GM18868 (cell line): ENCODE measurements at regions not wholly inside any gene's neighbourhood (a gene's known extent, or its start where the extent isn't known, plus 50 kb on each side); places are given as distances from the start of the nearest gene placed in this dataset.

Experiments used
- ATAC-seq: cut with Tn5 transposase; IDR thresholded peaks from one replicate; pipeline ENCODE4 v1.9.1; 2021; ENCODE audit warnings: mild to moderate bottlenecking, moderate library complexity; ENCODE audit not compliant: unreplicated experiment

GRCh38 chr10:111784946-111785465, 398.6 kb downstream of the GPAM start:
- ATAC-seq: no peak

- ATAC-seq: no peak
Observed at GRCh38 chr10:111785921-111786320, 397.6 kb downstream of the GPAM start.

GRCh38 chr10:111789821-111790220, 393.7 kb downstream of the GPAM start:
- ATAC-seq: no peak

- no peak for ATAC-seq
Observed at GRCh38 chr10:111801841-111802240, 381.7 kb downstream of the GPAM start.

GRCh38 chr10:111804781-111805180, 378.8 kb downstream of the GPAM start:
- no peak for ATAC-seq

- ATAC-seq: no peak
Observed at GRCh38 chr10:111811517-111811916, 372.0 kb downstream of the GPAM start.

GRCh38 chr10:111820471-111820870, 363.1 kb downstream of the GPAM start:
- ATAC-seq: no peak

- no peak for ATAC-seq
Observed at GRCh38 chr10:111821871-111822270, 361.7 kb downstream of the GPAM start.

GRCh38 chr10:111822661-111823060, 360.9 kb downstream of the GPAM start:
- no peak for ATAC-seq

GRCh38 chr10:111824128-111824527, 359.4 kb downstream of the GPAM start:
- ATAC-seq: no peak

- no peak for ATAC-seq
Observed at GRCh38 chr10:111830359-111830758, 353.2 kb downstream of the GPAM start.

GRCh38 chr10:111831058-111831457, 352.5 kb downstream of the GPAM start:
- ATAC-seq: no peak

- no peak for ATAC-seq
Observed at GRCh38 chr10:111833251-111833650, 350.3 kb downstream of the GPAM start.

GRCh38 chr10:111835574-111835973, 348.0 kb downstream of the GPAM start:
- ATAC-seq: no peak

GRCh38 chr10:111836064-111836463, 347.5 kb downstream of the GPAM start:
- ATAC-seq: no peak

- ATAC-seq: no peak
Observed at GRCh38 chr10:111836571-111836970, 347.0 kb downstream of the GPAM start.

- ATAC-seq: no peak
Observed at GRCh38 chr10:111837086-111837485, 346.5 kb downstream of the GPAM start.

GRCh38 chr10:111837985-111838384, 345.6 kb downstream of the GPAM start:
- no peak for ATAC-seq

- no peak for ATAC-seq
Observed at GRCh38 chr10:111840546-111840945, 343.0 kb downstream of the GPAM start.

GRCh38 chr10:111852801-111853200, 330.8 kb downstream of the GPAM start:
- ATAC-seq: no peak

GRCh38 chr10:111856631-111857030, 326.9 kb downstream of the GPAM start:
- no peak for ATAC-seq

GRCh38 chr10:111865550-111865949, 318.0 kb downstream of the GPAM start:
- no peak for ATAC-seq

- no peak for ATAC-seq
Observed at GRCh38 chr10:111871458-111871857, 312.1 kb downstream of the GPAM start.

GRCh38 chr10:111872591-111872990, 311.0 kb downstream of the GPAM start:
- ATAC-seq: no peak
